ENCODE measurements at regions not wholly inside any gene's neighbourhood (a gene's known extent, or its start where the extent isn't known, plus 50 kb on each side); places are given as distances from the start of the nearest gene placed in this dataset.

- no peak for TF ChIP-seq CTCF (IDR thresholded peaks at IDR 0.05)
- no peak for TF ChIP-seq MAX (IDR thresholded peaks at IDR 0.05)
- TF ChIP-seq POLR2A (IDR thresholded peaks at IDR 0.05; ENCODE audit: low read length) = no peak
- TF ChIP-seq ZC3H11A (IDR thresholded peaks at IDR 0.05) = no peak
- TF ChIP-seq SMC3 (IDR thresholded peaks at IDR 0.05) = no peak
Measured at GRCh38 chrX:1876041-1876440, 261.2 kb downstream of the ASMT start.
